ENCODE measurements at regions not wholly inside any gene's neighbourhood (a gene's known extent, or its start where the extent isn't known, plus 50 kb on each side); places are given as distances from the start of the nearest gene placed in this dataset.
"Not testable (repeated sequence)": the region's sequence is repeated elsewhere in the genome, so short reads cannot be mapped to it uniquely, and the experiment has no call there.

DNA sequence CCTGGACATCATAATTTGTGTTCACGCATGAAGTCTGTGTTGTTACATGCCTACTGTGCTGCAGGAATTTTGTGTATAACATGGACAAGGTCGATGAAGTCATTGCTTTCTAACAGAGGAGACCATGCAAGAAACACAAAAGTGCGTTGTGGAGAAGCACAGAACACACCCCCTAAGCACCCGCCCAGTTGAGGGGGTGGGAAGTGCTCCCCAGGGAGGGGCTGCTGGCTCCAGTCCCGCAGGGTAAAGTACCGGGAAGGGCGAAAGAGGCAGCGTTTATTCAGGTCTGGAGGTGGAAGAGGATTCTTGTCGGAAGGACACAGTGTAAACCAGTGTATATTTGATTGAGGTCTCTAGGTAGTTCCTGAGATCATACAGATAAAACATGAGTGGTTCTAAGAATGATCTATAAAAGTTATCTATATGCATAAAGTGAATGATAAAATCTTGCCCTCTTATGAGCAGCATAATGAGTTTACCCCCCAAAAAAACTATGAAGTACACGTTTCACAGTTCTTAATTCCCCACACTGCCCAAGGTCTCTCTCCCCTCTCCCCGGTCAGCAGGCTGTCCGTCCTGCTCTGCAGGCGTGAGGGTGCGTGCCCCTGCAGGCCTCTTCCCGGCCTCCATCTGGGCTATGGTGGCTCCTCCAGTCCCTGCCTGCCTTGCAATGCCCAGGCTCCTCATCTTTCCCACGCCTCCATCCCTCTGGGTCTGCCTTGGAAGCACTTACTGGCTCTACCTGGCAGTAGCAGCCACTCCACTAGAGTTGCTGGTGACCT lies 159.7 kb downstream of the THBS2 start:
- Mint-ChIP-seq H3K36me3 (ENCODE audit: insufficient read depth) (no peaks in the 10 kb centered on the region), H3K4me1 (ENCODE audit: low read depth in 2 of 2) (no peaks in the 10 kb centered on the region), H3K4me3 (no peak overlapping the region), H3K9me3 (peaks cover 7 to 19% of the 10 kb centered on the region in 2 donors), H3K27ac (peak overlapping the region in 1 of 2 donors; percentile 61), H3K27me3 (peaks cover 33 to 43% of the 10 kb centered on the region in 2 donors)
- DNase-seq (no peak), ATAC-seq (replicated peaks) (no peak)

DNA sequence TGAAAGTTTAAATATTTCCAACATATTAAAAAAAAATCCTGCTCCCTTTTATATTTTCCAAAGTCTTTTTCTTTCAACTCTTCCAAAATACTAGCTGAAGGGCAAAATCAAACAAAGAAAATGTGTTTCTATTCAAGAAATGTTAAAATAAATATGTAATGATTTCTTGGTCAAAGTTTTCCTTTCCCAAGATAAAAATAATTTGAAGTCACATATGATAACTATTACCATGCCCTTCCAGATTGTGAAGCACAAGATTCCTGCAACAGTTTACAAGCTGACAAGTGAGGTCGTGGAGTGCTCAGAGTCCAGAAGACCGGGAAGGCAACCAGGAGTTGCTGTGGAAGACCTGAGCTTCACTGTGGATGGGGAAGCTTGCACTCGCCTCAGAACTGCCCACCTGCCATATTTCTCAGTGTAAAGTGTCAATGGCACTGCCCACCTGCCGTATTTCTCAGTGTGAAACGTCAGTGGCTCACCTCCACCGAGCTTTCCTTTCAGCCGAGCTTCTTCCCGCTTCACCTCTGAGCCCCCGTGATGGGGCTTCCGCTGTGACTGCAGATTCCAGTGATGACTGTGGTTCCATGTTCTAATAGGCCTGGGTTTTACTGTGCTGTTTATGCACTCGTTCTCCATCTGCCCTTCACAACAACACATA lies 160.5 kb downstream of the THBS2 start:
- Mint-ChIP-seq H3K4me3 (no peak overlapping the region), H3K27ac (no peak overlapping the region), H3K27me3 (peaks cover 33 to 38% of the 10 kb centered on the region in 2 donors), H3K4me1 (ENCODE audit: low read depth in 2 of 2) (no peaks in the 10 kb centered on the region), H3K36me3 (ENCODE audit: insufficient read depth) (no peaks in the 10 kb centered on the region), H3K9me3 (peaks cover 7 to 23% of the 10 kb centered on the region in 2 donors)
- ATAC-seq (replicated peaks) (no peak), DNase-seq (no peak)

- Mint-ChIP-seq H3K9me3 (peaks cover 7 to 23% of the 10 kb centered on the region in 2 donors), H3K36me3 (ENCODE audit: insufficient read depth) (no peaks in the 10 kb centered on the region), H3K27ac (no peak overlapping the region), H3K27me3 (peaks cover 27 to 32% of the 10 kb centered on the region in 2 donors), H3K4me3 (no peak overlapping the region), H3K4me1 (ENCODE audit: low read depth in 2 of 2) (no peaks in the 10 kb centered on the region)
- DNase-seq: no peak
- ATAC-seq (replicated peaks): no peak
These were observed 161.3 kb downstream of the THBS2 start for GRCh38 chr6:169092375-169092774.

DNA sequence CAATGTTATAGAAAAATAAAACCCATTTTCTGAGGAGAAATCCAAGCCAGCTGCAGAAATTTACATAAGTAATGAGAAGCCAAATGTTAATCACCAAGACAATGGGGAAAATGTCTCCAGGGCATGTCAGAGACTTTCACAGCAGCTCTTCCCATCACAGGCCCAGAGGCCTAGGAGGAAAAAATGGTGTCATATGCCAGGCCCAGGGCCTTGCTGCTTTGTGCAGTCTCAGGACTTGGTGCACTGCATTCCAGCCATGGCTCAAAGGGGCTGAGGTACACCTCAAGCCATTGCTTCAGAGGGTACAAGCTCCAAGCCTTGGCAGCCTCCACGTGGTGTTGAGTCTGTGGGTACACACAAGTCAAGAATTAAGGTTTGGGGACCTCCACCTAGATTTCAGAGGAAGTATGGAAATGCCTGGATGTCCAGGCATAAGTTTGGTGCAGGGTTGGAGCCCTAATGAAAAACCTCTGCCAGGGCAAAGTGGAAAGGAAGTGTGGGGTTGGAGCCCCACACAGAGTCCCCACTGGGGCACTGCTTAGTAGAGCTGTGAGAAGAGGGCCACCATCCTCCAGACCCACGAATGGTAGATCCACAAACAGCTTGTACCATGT lies 163.0 kb downstream of the THBS2 start:
- Mint-ChIP-seq H3K27me3 (peaks cover 22 to 23% of the 10 kb centered on the region in 2 donors), H3K9me3 (peaks cover 7 to 23% of the 10 kb centered on the region in 2 donors)
- ATAC-seq (replicated peaks); H3K4me1 Mint-ChIP-seq (ENCODE audit: low read depth in 2 of 2); DNase-seq; H3K36me3 Mint-ChIP-seq (ENCODE audit: insufficient read depth); H3K27ac Mint-ChIP-seq; H3K4me3 Mint-ChIP-seq: not testable (repeated sequence)

DNA sequence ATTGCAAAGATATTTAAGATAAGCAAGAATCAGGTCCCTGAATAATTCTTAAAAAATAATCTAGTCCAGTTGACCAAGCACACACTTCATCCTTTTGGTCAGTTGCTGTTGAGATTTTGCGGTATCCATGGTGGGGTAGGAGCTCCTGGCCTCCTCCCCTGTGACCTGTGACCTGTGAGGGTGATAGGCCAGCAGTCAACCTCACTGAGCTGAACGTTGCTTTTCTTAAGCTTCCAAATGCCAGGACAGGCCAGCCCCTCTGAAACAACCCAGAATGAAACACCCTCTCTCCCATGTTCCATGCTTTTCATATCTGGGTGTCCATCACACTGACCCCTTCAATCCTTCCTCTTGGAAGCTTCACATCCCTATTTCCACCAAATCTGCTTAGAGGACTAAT lies 164.9 kb downstream of the THBS2 start:
- no peak overlapping the region for H3K27ac Mint-ChIP-seq
- ATAC-seq (replicated peaks): no peak
- DNase-seq: no peak
- H3K9me3 Mint-ChIP-seq: peaks cover 7 to 23% of the 10 kb centered on the region in 2 donors
- H3K27me3 Mint-ChIP-seq: peaks cover 4% of the 10 kb centered on the region in 2 donors
- H3K4me3 Mint-ChIP-seq: no peak overlapping the region
- H3K36me3 Mint-ChIP-seq (ENCODE audit: insufficient read depth): no peaks in the 10 kb centered on the region
- no peaks in the 10 kb centered on the region for H3K4me1 Mint-ChIP-seq (ENCODE audit: low read depth in 2 of 2)

DNA sequence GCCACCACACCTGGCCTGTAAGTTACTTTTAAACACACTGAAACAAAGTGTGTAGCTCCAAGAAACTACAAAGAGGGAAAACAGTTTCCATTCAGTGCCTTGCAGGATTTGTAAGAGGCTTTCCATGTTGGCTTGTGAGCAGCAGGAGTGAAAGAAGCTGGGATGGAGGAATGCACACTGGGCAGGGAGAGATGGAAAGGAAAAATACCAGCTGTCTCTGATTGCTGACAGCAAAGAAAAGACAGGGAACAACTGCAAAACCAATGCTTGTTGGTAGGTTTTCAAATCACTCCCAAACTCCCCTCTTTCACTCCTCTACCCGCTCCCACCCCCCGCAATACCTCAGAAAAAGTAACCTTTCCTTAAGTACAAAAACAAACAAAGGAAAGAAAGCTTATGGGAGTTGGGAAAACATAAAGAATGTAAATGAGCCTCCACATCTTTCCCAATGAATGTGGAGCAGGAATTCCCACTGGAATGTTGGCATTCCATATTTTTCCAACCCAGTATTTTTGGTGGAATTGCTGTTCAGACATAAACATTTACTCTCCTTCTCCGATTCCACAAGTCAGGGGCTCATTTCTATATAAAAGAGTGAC lies 166.1 kb downstream of the THBS2 start:
- Mint-ChIP-seq H3K27ac (no peak overlapping the region), H3K4me1 (ENCODE audit: low read depth in 2 of 2) (no peaks in the 10 kb centered on the region), H3K27me3 (no peaks in the 10 kb centered on the region), H3K4me3 (no peak overlapping the region), H3K36me3 (ENCODE audit: insufficient read depth) (no peaks in the 10 kb centered on the region), H3K9me3 (peaks cover 7 to 23% of the 10 kb centered on the region in 2 donors)
- ATAC-seq (replicated peaks) (no peak), DNase-seq (no peak)

- not testable (repeated sequence) for H3K36me3 Mint-ChIP-seq (ENCODE audit: insufficient read depth); ATAC-seq (replicated peaks); H3K4me3 Mint-ChIP-seq; H3K4me1 Mint-ChIP-seq (ENCODE audit: low read depth in 2 of 2); DNase-seq; H3K27ac Mint-ChIP-seq; H3K27me3 Mint-ChIP-seq
- peaks cover 4 to 23% of the 10 kb centered on the region in 2 donors for H3K9me3 Mint-ChIP-seq
These were observed 167.0 kb downstream of the THBS2 start for GRCh38 chr6:169086616-169087015.

DNA sequence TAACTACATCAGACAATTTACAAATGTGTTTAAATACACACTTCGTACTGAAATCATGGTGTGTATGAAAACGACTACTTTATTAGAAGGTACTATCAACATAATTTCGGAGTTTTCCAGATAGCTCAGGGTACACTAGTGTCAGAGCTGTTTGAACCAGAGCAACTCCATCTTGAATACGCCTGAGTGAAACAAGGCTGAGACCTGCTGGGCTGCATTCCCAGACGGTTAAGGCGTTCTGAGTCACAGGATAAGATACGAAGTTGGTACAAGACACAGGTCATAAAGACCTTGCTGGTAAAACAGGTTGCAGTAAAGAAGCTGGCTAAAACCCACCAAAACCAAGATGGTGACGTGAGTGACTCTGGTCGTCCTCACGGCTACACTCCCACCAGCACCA lies 167.6 kb downstream of the THBS2 start:
- Mint-ChIP-seq H3K9me3 (peaks cover 4 to 22% of the 10 kb centered on the region in 2 donors), H3K4me3 (no peak overlapping the region), H3K27me3 (peaks cover 5 to 7% of the 10 kb centered on the region in 2 donors), H3K27ac (no peak overlapping the region), H3K36me3 (ENCODE audit: insufficient read depth) (no peaks in the 10 kb centered on the region), H3K4me1 (ENCODE audit: low read depth in 2 of 2) (no peaks in the 10 kb centered on the region)
- no peak for ATAC-seq (replicated peaks)
- no peak for DNase-seq

GRCh38 chr6:169085466-169085865 lies 168.2 kb downstream of the THBS2 start:
- ATAC-seq (replicated peaks): no peak
- no peak for DNase-seq
- H3K4me3 Mint-ChIP-seq: no peak overlapping the region
- peaks cover 4 to 16% of the 10 kb centered on the region in 2 donors for H3K9me3 Mint-ChIP-seq
- no peaks in the 10 kb centered on the region for H3K36me3 Mint-ChIP-seq (ENCODE audit: insufficient read depth)
- no peaks in the 10 kb centered on the region for H3K4me1 Mint-ChIP-seq (ENCODE audit: low read depth in 2 of 2)
- H3K27me3 Mint-ChIP-seq: peaks cover 6 to 10% of the 10 kb centered on the region in 2 donors
- H3K27ac Mint-ChIP-seq: no peak overlapping the region

DNA sequence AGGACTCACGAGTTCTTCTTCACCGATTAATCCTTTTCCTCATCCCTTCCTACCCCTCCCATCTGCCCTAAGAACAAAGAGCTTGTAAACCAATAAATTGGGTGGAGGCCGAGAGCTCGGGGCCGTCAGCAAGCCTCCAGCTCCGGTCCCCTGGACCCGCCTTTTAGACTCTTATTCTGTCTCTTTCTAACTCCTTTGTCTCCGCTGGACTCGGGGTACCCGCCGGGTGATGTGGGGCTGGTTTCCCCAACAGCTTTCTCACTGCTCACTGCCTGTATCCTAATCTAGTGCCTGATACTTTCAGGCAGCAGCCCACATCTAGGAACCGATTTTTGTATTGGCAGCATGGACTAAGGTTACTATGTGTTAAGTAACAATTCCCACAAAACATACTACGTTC lies 169.1 kb downstream of the THBS2 start:
- not testable (repeated sequence) for ATAC-seq (replicated peaks); H3K9me3 Mint-ChIP-seq; DNase-seq; H3K4me1 Mint-ChIP-seq (ENCODE audit: low read depth in 2 of 2); H3K27me3 Mint-ChIP-seq; H3K27ac Mint-ChIP-seq; H3K4me3 Mint-ChIP-seq; H3K36me3 Mint-ChIP-seq (ENCODE audit: insufficient read depth)

- Mint-ChIP-seq H3K4me1 (ENCODE audit: low read depth in 2 of 2) (no peaks in the 10 kb centered on the region), H3K36me3 (ENCODE audit: insufficient read depth) (no peaks in the 10 kb centered on the region), H3K9me3 (peaks cover 0 to 5% of the 10 kb centered on the region in 2 donors), H3K27me3 (peaks cover 6 to 10% of the 10 kb centered on the region in 2 donors), H3K4me3 (no peak overlapping the region), H3K27ac (no peak overlapping the region)
- ATAC-seq (replicated peaks): no peak
- no peak for DNase-seq
These were observed 169.6 kb downstream of the THBS2 start for GRCh38 chr6:169084067-169084466.

- H3K27ac Mint-ChIP-seq: no peak overlapping the region
- no peaks in the 10 kb centered on the region for H3K9me3 Mint-ChIP-seq
- peaks cover 6 to 10% of the 10 kb centered on the region in 2 donors for H3K27me3 Mint-ChIP-seq
- DNase-seq: no peak
- H3K36me3 Mint-ChIP-seq (ENCODE audit: insufficient read depth): no peaks in the 10 kb centered on the region
- H3K4me3 Mint-ChIP-seq: no peak overlapping the region
- no peak for ATAC-seq (replicated peaks)
- no peaks in the 10 kb centered on the region for H3K4me1 Mint-ChIP-seq (ENCODE audit: low read depth in 2 of 2)
These were observed 170.2 kb downstream of the THBS2 start for GRCh38 chr6:169083508-169083874.

GRCh38 chr6:169082817-169083507 lies 170.7 kb downstream of the THBS2 start:
- Mint-ChIP-seq H3K27ac (no peak overlapping the region), H3K9me3 (no peaks in the 10 kb centered on the region), H3K27me3 (peaks cover 6 to 10% of the 10 kb centered on the region in 2 donors), H3K4me1 (ENCODE audit: low read depth in 2 of 2) (no peaks in the 10 kb centered on the region), H3K4me3 (no peak overlapping the region), H3K36me3 (ENCODE audit: insufficient read depth) (no peaks in the 10 kb centered on the region)
- no peak for DNase-seq
- no peak for ATAC-seq (replicated peaks)

Measured in effector memory CD8-positive, alpha-beta T cell (primary cell).